HepG2 (cell line): ENCODE measurements at regions not wholly inside any gene's neighbourhood (a gene's known extent, or its start where the extent isn't known, plus 50 kb on each side); places are given as distances from the start of the nearest gene placed in this dataset.

Source experiments
- ATAC-seq: fragments of 200-7000 bp; cut with Tn5 transposase; 3 replicates; pipeline ENCODE4 v1.9.1; 2020; ENCODE audit warnings: mild to moderate bottlenecking, moderate library complexity
- BruUV-seq: library from RNA; stranded (reverse); fragments of 400-500 nt; replicated peaks from 2 replicates; lab custom pipeline; 2021; lab: Mats Ljungman, UMichigan
- CTCF ChIA-PET: fragments of 300-600 bp; formaldehyde crosslinking; extraction: SDS; loops from one replicate; lab custom pipeline; 2021; ENCODE audit warnings: low total read pairs, inconsistent platforms, low intra/inter-chr PET ratio; lab: Yijun Ruan, JAX
- POLR2A ChIA-PET: fragments of 350-600 bp; sonication (Branson Sonifier 250); formaldehyde crosslinking; loops from one replicate; lab custom pipeline; 2020; ENCODE audit warnings: antibody characterized with exemption, inconsistent platforms; lab: Yijun Ruan, JAX
- DNase-seq: peaks from one replicate; pipeline ENCODE4 v3.0.0-alpha.2; 2015; ENCODE audit warnings: low spot score
- FAIRE-seq: peaks from 3 replicates; lab custom pipeline; 2011; peaks lifted over from hg19 to GRCh38; lab: Jason Lieb, UNC
- H2AFZ ChIP-seq: one replicate; pipeline ENCODE4 v1.6.1; 2011; ENCODE audit warnings: low read length, inconsistent platforms
- H3K27ac ChIP-seq: fragments of 300-600 bp; 3 replicates; pipeline ENCODE4 v1.8.0; 2011; ENCODE audit warnings: mixed run types, mild to moderate bottlenecking, mixed read lengths, low read length, inconsistent platforms; ENCODE audit not compliant: insufficient read depth; ENCODE audit errors: extremely low read length
- H3K27me3 ChIP-seq, 2 experiments: fragments of 200-600 bp in 1 of 2; 2 replicates in 1 of 2; 3 replicates in 1 of 2; pipeline versions ENCODE4 v1.6.0 to v1.8.0; 2011; ENCODE audit warnings: low read length in 2 of 2, mild to moderate bottlenecking in 2 of 2, moderate library complexity in 2 of 2, inconsistent platforms in 1 of 2; ENCODE audit not compliant: insufficient read depth in 2 of 2, control insufficient read depth in 1 of 2
- H3K36me3 ChIP-seq, 2 experiments: fragments of 200-600 bp in 1 of 2; replicated peaks in 1 of 2; 2 replicates in 1 of 2; 3 replicates in 1 of 2; pipeline versions ENCODE4 v1.5.1 to v1.8.0; 2011; ENCODE audit warnings: low read length in 2 of 2, inconsistent platforms in 1 of 2; ENCODE audit not compliant: insufficient read depth in 2 of 2, control insufficient read depth in 1 of 2
- H3K4me1 ChIP-seq: 2 replicates; pipeline ENCODE4 v1.5.1; 2012; ENCODE audit warnings: low read length, inconsistent platforms; ENCODE audit not compliant: insufficient read depth
- H3K4me2 ChIP-seq: 2 replicates; pipeline ENCODE4 v1.6.0; 2011; ENCODE audit warnings: low read depth, low read length, inconsistent platforms
- H3K4me3 ChIP-seq, 3 experiments: fragments of 200-600 bp in 1 of 3; sonication (generic), shearing (Covaris generic) in 1 of 3; replicated peaks in 1 of 3; 2 replicates each; pipeline ENCODE4 v1.5.1; 2011 to 2016; ENCODE audit warnings: low read length in 3 of 3, inconsistent platforms in 2 of 3, low read depth in 2 of 3, mild to moderate bottlenecking in 2 of 3, control low read depth in 1 of 3, mixed read lengths in 1 of 3; ENCODE audit not compliant: insufficient read depth in 1 of 3
- H3K79me2 ChIP-seq: one replicate; pipeline ENCODE4 v1.6.1; 2011; ENCODE audit warnings: low read length, inconsistent platforms; ENCODE audit not compliant: insufficient read depth
- H3K9ac ChIP-seq: 2 replicates; pipeline ENCODE4 v1.6.0; 2011; ENCODE audit warnings: mild to moderate bottlenecking, low read depth, low read length, inconsistent platforms; ENCODE audit not compliant: insufficient read depth
- H3K9me3 ChIP-seq: 2 replicates; pipeline ENCODE4 v1.5.1; 2012; ENCODE audit warnings: mild to moderate bottlenecking, low read length
- H4K20me1 ChIP-seq: 2 replicates; pipeline ENCODE4 v1.6.0; 2011; ENCODE audit warnings: inconsistent platforms, mild to moderate bottlenecking, low read length, moderate library complexity; ENCODE audit not compliant: insufficient read depth
- GATAD1 ChIP-seq: IDR thresholded peaks from 2 replicates; pipeline ENCODE4 v1.6.1; 2016; ENCODE audit warnings: missing genetic modification reagents, missing compliant biosample characterization
- IRX3 ChIP-seq: sonication (generic); formaldehyde crosslinking; IDR thresholded peaks from 2 replicates; pipeline ENCODE4 v1.8.1; 2023; ENCODE audit warnings: mild to moderate bottlenecking, low read depth, missing genetic modification reagents, borderline replicate concordance
- PATZ1 ChIP-seq: sonication (generic); formaldehyde crosslinking; IDR thresholded peaks from 2 replicates; pipeline ENCODE4 v1.4.0; 2020; ENCODE audit warnings: missing genetic modification reagents
- PAWR ChIP-seq: sonication (generic); formaldehyde crosslinking; IDR thresholded peaks from 2 replicates; pipeline ENCODE4 v1.4.0; 2020; ENCODE audit warnings: missing genetic modification reagents, mild to moderate bottlenecking, borderline replicate concordance
- SP140L ChIP-seq: sonication (generic); formaldehyde crosslinking; IDR thresholded peaks from 2 replicates; pipeline ENCODE4 v1.4.0; 2020; ENCODE audit warnings: missing genetic modification reagents, borderline replicate concordance
- TCF7 ChIP-seq: sonication (generic); IDR thresholded peaks from 2 replicates; pipeline ENCODE4 v1.6.1; 2016; ENCODE audit warnings: antibody characterized with exemption, low read depth
- ZNF207 ChIP-seq: fragments of 450-650 bp; IDR thresholded peaks from 2 replicates; pipeline ENCODE4 v1.6.1; 2016; ENCODE audit warnings: antibody characterized with exemption, borderline replicate concordance
- ZNF280D ChIP-seq: sonication (generic); formaldehyde crosslinking; IDR thresholded peaks from 2 replicates; pipeline ENCODE4 v1.5.1; 2020; ENCODE audit warnings: mild to moderate bottlenecking, missing genetic modification reagents
- ZNF709 ChIP-seq: sonication (generic); formaldehyde crosslinking; IDR thresholded peaks from 2 replicates; pipeline ENCODE4 v1.5.0; 2020; ENCODE audit warnings: mild to moderate bottlenecking, missing genetic modification reagents
- ZNF768 ChIP-seq: sonication (generic); formaldehyde crosslinking; IDR thresholded peaks from 2 replicates; pipeline ENCODE4 v1.4.0; 2020; ENCODE audit warnings: missing genetic modification reagents
- WGBS: methylation state at CpG from one replicate; pipeline ENCODE4 v1.1.6; 2017; ENCODE audit warnings: low lambda C conversion rate; 5-methylcytosine and 5-hydroxymethylcytosine counted together
- in situ Hi-C: cut with HindIII; loops from 2 replicates; pipeline ENCODE4 v1.10.0; 2017; ENCODE audit warnings: low pct_unique_long_range_greater_than_20kb; ENCODE audit not compliant: extremely low pct_ligation_motif_present
- intact Hi-C: fragments of 100-400 bp; cut with micrococcal nuclease; formaldehyde crosslinking; loops from one replicate; pipeline ENCODE4 v1.10.0; 2022; ENCODE audit not compliant: unreplicated experiment

GRCh38 chr15:69559440-69560190 lies 107.0 kb downstream of the RPLP1 start:
- H3K27ac ChIP-seq: no peak overlapping the region
- no peaks in the 10 kb centered on the region for H3K36me3 ChIP-seq
- no peaks in the 10 kb centered on the region for H3K9me3 ChIP-seq
- FAIRE-seq (no peak), ATAC-seq (no peak), DNase-seq (no peak)
- no peak overlapping the region for H3K4me2 ChIP-seq
- H3K9ac ChIP-seq: no peak overlapping the region
- CTCF ChIA-PET: no interaction called here
- H3K4me1 ChIP-seq: peaks cover 57% of the 10 kb centered on the region
- H3K4me3 ChIP-seq: no peak overlapping the region
- in situ Hi-C loops (no loop called here), intact Hi-C loops (no loop called here)
- peaks cover 18% of the 10 kb centered on the region for H4K20me1 ChIP-seq
- no peaks in the 10 kb centered on the region for H3K79me2 ChIP-seq
- WGBS: 40% methylated on average over 5 of the region's 5 CpGs
- POLR2A ChIA-PET: no interaction called here
- H3K27me3 ChIP-seq: peaks cover 1 to 86% of the 10 kb centered on the region in 2 experiments; a peak in 4 of 5 replicates
- no TSS peak for BruUV-seq
- no peak for TF ChIP-seq PAWR (CRISPR knock-in tag)
- 0 out of 2 replicates have a peak, but pooled peaks have one; percentile 51 for TF ChIP-seq ZNF768 (CRISPR knock-in tag)
- no peak overlapping the region for H2AFZ ChIP-seq

GRCh38 chr15:69561071-69561784 lies 108.6 kb downstream of the RPLP1 start:
- H3K4me2 ChIP-seq: peak overlapping the region; percentile 21
- H3K9ac ChIP-seq: no peak overlapping the region
- TF ChIP-seq ZNF207 (no peak), PATZ1 (CRISPR knock-in tag) (peak; percentile 93), TCF7 (peak; percentile 85), GATAD1 (CRISPR knock-in tag) (0 out of 2 replicates have a peak, but pooled peaks have one; percentile 15), SP140L (CRISPR knock-in tag) (no peak), ZNF709 (CRISPR knock-in tag) (no peak), IRX3 (CRISPR knock-in tag) (0 out of 2 replicates have a peak, but pooled peaks have one; percentile 52), ZNF280D (no peak; the same call in 1 of the 2 replicates)

More at GRCh38 chr15:69561071-69561784, 108.6 kb downstream of the RPLP1 start:
- peak; percentile 66 for FAIRE-seq
- WGBS: under 1% methylated on average over 14 of the region's 14 CpGs
- H3K79me2 ChIP-seq: no peaks in the 10 kb centered on the region
- no TSS peak for BruUV-seq
- H4K20me1 ChIP-seq: peaks cover 28% of the 10 kb centered on the region
- CTCF ChIA-PET: no interaction called here
- in situ Hi-C loops (no loop called here), intact Hi-C loops (no loop called here)
- peak overlapping the region in 1 of 3 experiments; percentile 9; a peak in 1 of 6 replicates for H3K4me3 ChIP-seq
- no peak overlapping the region for H3K27ac ChIP-seq
- POLR2A ChIA-PET: interaction anchor here (1.5 to 2.1 kb wide), 3 partner anchors 30 to 538 kb away, joined by 6 to 10 read pairs (median 8); no protein-coding TSS in a partner anchor
- peaks cover 54% of the 10 kb centered on the region for H3K4me1 ChIP-seq
- peak; percentile 80 for DNase-seq
- no peaks in the 10 kb centered on the region for H3K36me3 ChIP-seq
- ATAC-seq: peak; percentile 73
- peaks cover 6 to 85% of the 10 kb centered on the region in 2 experiments for H3K27me3 ChIP-seq
- no peaks in the 10 kb centered on the region for H3K9me3 ChIP-seq
- H2AFZ ChIP-seq: no peak overlapping the region
